ENCODE measurements at regions not wholly inside any gene's neighbourhood (a gene's known extent, or its start where the extent isn't known, plus 50 kb on each side); places are given as distances from the start of the nearest gene placed in this dataset.

DNA sequence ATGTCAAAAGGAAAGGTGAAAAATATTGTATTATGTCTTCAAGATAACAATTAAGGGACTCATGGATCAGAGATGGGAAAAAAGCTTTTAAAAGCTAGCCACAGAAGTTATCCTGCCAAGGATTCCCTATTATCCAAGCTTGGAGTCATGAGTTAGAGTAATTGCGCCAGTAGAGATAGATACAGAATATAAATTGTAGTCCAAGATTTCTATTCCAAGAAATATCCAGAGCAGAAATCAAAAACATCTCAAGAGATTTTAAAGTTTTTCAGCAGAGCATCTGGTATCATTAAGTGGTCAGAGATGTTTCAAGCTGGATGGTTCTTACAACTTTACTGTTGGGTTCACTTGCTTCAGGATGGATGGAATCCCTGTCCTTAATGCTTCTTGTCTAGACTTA is 186.7 kb downstream of the PCDH18 start:
- Histone ChIP-seq H3K9ac (ENCODE audit: low read depth in 1 of 2, low read length in 2 of 2) (no peak overlapping the region), H3K9me3 (ENCODE audit: control insufficient read depth in 2 of 2, low read length in 2 of 2) (no peaks in the 10 kb centered on the region), H3K36me3 (ENCODE audit: control insufficient read depth in 2 of 2, insufficient read depth in 2 of 2, low read length in 2 of 2) (no peaks in the 10 kb centered on the region), H3K4me1 (ENCODE audit: control insufficient read depth in 2 of 2, insufficient read depth in 2 of 2, low read length in 2 of 2) (no peaks in the 10 kb centered on the region), H3K27me3 (ENCODE audit: control insufficient read depth in 2 of 2, insufficient read depth in 2 of 2, low read length in 2 of 2) (no peaks in the 10 kb centered on the region), H3K27ac (ENCODE audit: low read depth in 2 of 2, low read length in 2 of 2) (no peak overlapping the region), H3K4me3 (ENCODE audit: low read length in 2 of 2) (no peak overlapping the region)

GRCh38 chr4:137343221-137343620 is 189.1 kb downstream of the PCDH18 start:
- Histone ChIP-seq H3K9ac (ENCODE audit: low read depth in 1 of 2, low read length in 2 of 2) (no peak overlapping the region), H3K27me3 (ENCODE audit: control insufficient read depth in 2 of 2, insufficient read depth in 2 of 2, low read length in 2 of 2) (no peaks in the 10 kb centered on the region), H3K4me3 (ENCODE audit: low read length in 2 of 2) (no peak overlapping the region), H3K36me3 (ENCODE audit: control insufficient read depth in 2 of 2, insufficient read depth in 2 of 2, low read length in 2 of 2) (no peaks in the 10 kb centered on the region), H3K4me1 (ENCODE audit: control insufficient read depth in 2 of 2, insufficient read depth in 2 of 2, low read length in 2 of 2) (no peaks in the 10 kb centered on the region), H3K27ac (ENCODE audit: low read depth in 2 of 2, low read length in 2 of 2) (no peak overlapping the region), H3K9me3 (ENCODE audit: control insufficient read depth in 2 of 2, low read length in 2 of 2) (no peaks in the 10 kb centered on the region)

DNA sequence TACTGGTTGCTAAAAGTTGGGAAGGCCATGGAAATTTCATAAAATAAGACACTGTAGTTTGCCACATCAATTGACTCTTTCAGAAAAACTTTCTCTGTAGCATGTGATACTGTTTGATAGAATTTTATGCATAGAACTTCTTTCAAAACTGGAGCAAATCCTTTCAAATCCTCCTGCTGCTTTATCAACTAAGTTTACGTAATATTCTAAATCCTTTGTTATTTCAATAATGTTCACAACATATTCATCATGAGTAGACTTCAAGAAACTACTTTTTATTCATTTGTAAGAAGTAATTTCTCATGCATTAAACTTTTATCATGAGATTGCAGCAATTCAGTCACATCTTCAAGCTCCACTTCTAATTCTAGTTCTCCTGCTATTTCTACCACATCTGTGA is 199.3 kb downstream of the PCDH18 start:
- Histone ChIP-seq H3K9ac (ENCODE audit: low read depth in 1 of 2, low read length in 2 of 2) (no peak overlapping the region), H3K27ac (ENCODE audit: low read depth in 2 of 2, low read length in 2 of 2) (no peak overlapping the region), H3K9me3 (ENCODE audit: control insufficient read depth in 2 of 2, low read length in 2 of 2) (no peaks in the 10 kb centered on the region), H3K4me1 (ENCODE audit: control insufficient read depth in 2 of 2, insufficient read depth in 2 of 2, low read length in 2 of 2) (no peaks in the 10 kb centered on the region), H3K4me3 (ENCODE audit: low read length in 2 of 2) (no peak overlapping the region), H3K36me3 (ENCODE audit: control insufficient read depth in 2 of 2, insufficient read depth in 2 of 2, low read length in 2 of 2) (no peaks in the 10 kb centered on the region), H3K27me3 (ENCODE audit: control insufficient read depth in 2 of 2, insufficient read depth in 2 of 2, low read length in 2 of 2) (no peaks in the 10 kb centered on the region)

DNA sequence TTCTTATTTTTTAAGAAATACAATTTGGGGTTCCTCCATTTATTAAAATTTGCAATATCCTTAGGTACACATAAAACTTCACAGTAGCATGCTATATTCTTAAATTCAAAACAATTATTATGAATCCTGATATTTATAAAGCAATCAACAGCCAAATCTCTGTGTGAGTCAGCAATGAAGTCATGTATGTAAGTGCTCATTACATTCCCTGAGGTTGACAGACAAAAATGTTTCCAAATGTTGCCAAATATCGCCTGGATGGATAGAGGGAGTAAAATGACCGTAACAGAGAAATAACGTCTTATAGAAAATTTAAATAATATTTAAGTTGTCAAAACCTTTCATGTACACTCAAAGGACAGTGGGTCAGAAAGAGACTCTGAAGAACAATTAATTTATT is 220.0 kb downstream of the PCDH18 start:
- H3K4me3 ChIP-seq (ENCODE audit: low read length in 2 of 2) = no peak overlapping the region
- H3K27ac ChIP-seq (ENCODE audit: low read depth in 2 of 2, low read length in 2 of 2) = no peak overlapping the region
- H3K36me3 ChIP-seq (ENCODE audit: control insufficient read depth in 2 of 2, insufficient read depth in 2 of 2, low read length in 2 of 2) = no peaks in the 10 kb centered on the region
- no peaks in the 10 kb centered on the region for H3K9me3 ChIP-seq (ENCODE audit: control insufficient read depth in 2 of 2, low read length in 2 of 2)
- H3K27me3 ChIP-seq (ENCODE audit: control insufficient read depth in 2 of 2, insufficient read depth in 2 of 2, low read length in 2 of 2) = no peaks in the 10 kb centered on the region
- H3K4me1 ChIP-seq (ENCODE audit: control insufficient read depth in 2 of 2, insufficient read depth in 2 of 2, low read length in 2 of 2) = no peaks in the 10 kb centered on the region
- no peak overlapping the region for H3K9ac ChIP-seq (ENCODE audit: low read depth in 1 of 2, low read length in 2 of 2)

DNA sequence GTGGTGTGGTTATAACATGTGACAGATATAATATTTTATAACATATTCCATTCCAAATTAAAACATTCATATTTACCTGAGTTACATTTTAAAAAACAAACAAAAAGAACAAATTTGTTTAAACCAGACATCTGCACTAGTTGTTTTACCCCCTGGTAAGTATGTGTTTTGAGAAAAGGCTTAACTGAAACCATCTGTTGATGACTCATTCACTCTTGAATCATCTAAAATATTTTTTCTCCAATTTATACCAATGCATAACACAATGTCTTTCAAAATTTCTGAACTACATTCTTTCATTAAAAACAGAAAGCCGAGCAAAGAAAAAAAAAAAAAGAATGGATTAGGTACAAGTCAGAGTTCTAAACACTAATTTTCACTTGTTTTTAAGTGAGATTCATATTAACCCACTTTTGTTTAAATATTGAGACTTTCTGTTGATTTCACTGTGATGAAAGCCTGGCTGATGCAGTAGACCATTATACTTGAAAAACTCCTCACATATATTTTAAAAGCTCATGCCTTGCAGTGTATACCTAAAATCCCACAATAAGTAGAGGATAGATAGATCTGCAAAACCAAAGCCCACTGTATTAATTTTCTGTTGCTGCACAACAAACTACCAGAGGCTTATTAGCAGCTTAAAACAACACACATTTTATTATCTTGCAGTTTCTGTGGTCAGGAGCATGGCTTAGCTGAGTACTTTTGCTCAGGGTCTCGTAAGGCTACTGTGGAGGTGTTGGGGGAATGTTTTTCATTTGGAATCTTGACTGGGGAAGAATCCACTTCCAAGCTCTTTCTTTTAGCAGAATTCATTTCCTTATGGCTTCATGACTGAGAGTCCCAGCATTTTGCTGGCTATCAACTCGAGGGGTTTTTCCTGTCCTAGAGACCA is 221.5 kb downstream of the PCDH18 start:
- Histone ChIP-seq H3K27me3 (ENCODE audit: control insufficient read depth in 2 of 2, insufficient read depth in 2 of 2, low read length in 2 of 2) (no peaks in the 10 kb centered on the region), H3K9ac (ENCODE audit: low read depth in 1 of 2, low read length in 2 of 2) (no peak overlapping the region), H3K27ac (ENCODE audit: low read depth in 2 of 2, low read length in 2 of 2) (no peak overlapping the region), H3K4me1 (ENCODE audit: control insufficient read depth in 2 of 2, insufficient read depth in 2 of 2, low read length in 2 of 2) (no peaks in the 10 kb centered on the region), H3K9me3 (ENCODE audit: control insufficient read depth in 2 of 2, low read length in 2 of 2) (no peaks in the 10 kb centered on the region), H3K4me3 (ENCODE audit: low read length in 2 of 2) (no peak overlapping the region), H3K36me3 (ENCODE audit: control insufficient read depth in 2 of 2, insufficient read depth in 2 of 2, low read length in 2 of 2) (no peaks in the 10 kb centered on the region)

DNA sequence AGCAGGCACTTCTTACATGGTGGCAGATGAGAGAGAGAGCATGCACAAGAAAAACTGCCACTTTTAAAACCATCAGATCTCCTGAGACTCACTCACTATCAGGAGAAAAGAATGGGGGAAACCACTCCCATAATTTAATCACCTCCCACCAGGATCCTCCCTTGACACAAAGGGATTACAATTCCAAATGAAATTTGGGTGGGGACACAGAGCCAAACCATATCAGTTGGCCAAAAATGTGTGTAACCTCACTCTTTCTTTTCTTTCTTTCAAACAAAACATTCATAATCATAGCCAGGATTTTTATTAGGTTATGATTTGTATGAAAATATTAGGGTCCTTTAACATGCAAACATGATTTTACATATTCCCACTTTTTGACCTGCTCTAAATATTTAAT is 222.1 kb downstream of the PCDH18 start:
- no peak overlapping the region for H3K4me3 ChIP-seq (ENCODE audit: low read length in 2 of 2)
- no peak overlapping the region for H3K9ac ChIP-seq (ENCODE audit: low read depth in 1 of 2, low read length in 2 of 2)
- H3K4me1 ChIP-seq (ENCODE audit: control insufficient read depth in 2 of 2, insufficient read depth in 2 of 2, low read length in 2 of 2) = no peaks in the 10 kb centered on the region
- H3K27ac ChIP-seq (ENCODE audit: low read depth in 2 of 2, low read length in 2 of 2) = no peak overlapping the region
- no peaks in the 10 kb centered on the region for H3K9me3 ChIP-seq (ENCODE audit: control insufficient read depth in 2 of 2, low read length in 2 of 2)
- no peaks in the 10 kb centered on the region for H3K27me3 ChIP-seq (ENCODE audit: control insufficient read depth in 2 of 2, insufficient read depth in 2 of 2, low read length in 2 of 2)
- H3K36me3 ChIP-seq (ENCODE audit: control insufficient read depth in 2 of 2, insufficient read depth in 2 of 2, low read length in 2 of 2) = no peaks in the 10 kb centered on the region

DNA sequence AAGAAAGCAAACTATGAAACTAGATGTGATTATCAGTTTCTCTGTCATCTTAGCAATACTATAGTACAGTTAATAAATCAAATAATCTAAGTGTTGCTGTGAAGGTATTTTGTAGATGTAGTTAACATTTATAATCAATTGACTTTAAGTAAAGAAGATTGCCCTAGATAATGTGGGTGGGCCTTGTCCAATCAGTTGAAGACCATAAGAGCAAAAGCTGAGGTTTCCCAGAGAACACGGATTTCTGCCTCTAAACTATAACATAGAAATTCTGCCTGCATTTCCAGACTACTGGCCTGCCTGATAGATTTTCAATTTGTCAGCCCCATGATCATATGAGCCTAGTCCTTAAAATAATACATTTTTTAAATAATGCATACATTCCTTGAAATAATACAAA is 222.9 kb downstream of the PCDH18 start:
- no peak overlapping the region for H3K9ac ChIP-seq (ENCODE audit: low read depth in 1 of 2, low read length in 2 of 2)
- H3K27ac ChIP-seq (ENCODE audit: low read depth in 2 of 2, low read length in 2 of 2) = no peak overlapping the region
- no peaks in the 10 kb centered on the region for H3K27me3 ChIP-seq (ENCODE audit: control insufficient read depth in 2 of 2, insufficient read depth in 2 of 2, low read length in 2 of 2)
- no peaks in the 10 kb centered on the region for H3K36me3 ChIP-seq (ENCODE audit: control insufficient read depth in 2 of 2, insufficient read depth in 2 of 2, low read length in 2 of 2)
- no peak overlapping the region for H3K4me3 ChIP-seq (ENCODE audit: low read length in 2 of 2)
- H3K9me3 ChIP-seq (ENCODE audit: control insufficient read depth in 2 of 2, low read length in 2 of 2) = no peaks in the 10 kb centered on the region
- H3K4me1 ChIP-seq (ENCODE audit: control insufficient read depth in 2 of 2, insufficient read depth in 2 of 2, low read length in 2 of 2) = no peaks in the 10 kb centered on the region

DNA sequence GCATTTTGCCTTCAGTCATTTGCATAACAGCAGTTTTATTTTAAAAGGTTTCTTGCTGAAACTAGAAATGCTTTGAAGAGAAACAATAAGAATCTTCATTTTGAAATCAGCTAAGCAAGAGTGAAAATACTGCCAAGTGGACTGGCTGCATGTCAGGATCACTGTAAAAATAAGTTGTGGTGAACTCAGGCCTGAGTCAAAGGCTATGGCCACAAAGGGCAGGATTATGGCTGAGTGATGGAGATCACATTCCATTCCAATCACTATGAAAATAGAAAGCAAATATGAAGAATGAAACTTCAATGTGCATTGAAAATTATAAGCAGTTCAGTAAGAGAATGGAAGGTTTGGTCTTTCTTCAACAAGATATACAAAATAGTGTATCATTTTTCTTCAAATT is 224.5 kb downstream of the PCDH18 start:
- no peaks in the 10 kb centered on the region for H3K4me1 ChIP-seq (ENCODE audit: control insufficient read depth in 2 of 2, insufficient read depth in 2 of 2, low read length in 2 of 2)
- H3K36me3 ChIP-seq (ENCODE audit: control insufficient read depth in 2 of 2, insufficient read depth in 2 of 2, low read length in 2 of 2) = no peaks in the 10 kb centered on the region
- no peak overlapping the region for H3K9ac ChIP-seq (ENCODE audit: low read depth in 1 of 2, low read length in 2 of 2)
- H3K9me3 ChIP-seq (ENCODE audit: control insufficient read depth in 2 of 2, low read length in 2 of 2) = no peaks in the 10 kb centered on the region
- H3K27ac ChIP-seq (ENCODE audit: low read depth in 2 of 2, low read length in 2 of 2) = no peak overlapping the region
- no peaks in the 10 kb centered on the region for H3K27me3 ChIP-seq (ENCODE audit: control insufficient read depth in 2 of 2, insufficient read depth in 2 of 2, low read length in 2 of 2)
- no peak overlapping the region for H3K4me3 ChIP-seq (ENCODE audit: low read length in 2 of 2)

- Histone ChIP-seq H3K4me1 (ENCODE audit: control insufficient read depth in 2 of 2, insufficient read depth in 2 of 2, low read length in 2 of 2) (no peaks in the 10 kb centered on the region), H3K36me3 (ENCODE audit: control insufficient read depth in 2 of 2, insufficient read depth in 2 of 2, low read length in 2 of 2) (no peaks in the 10 kb centered on the region), H3K27me3 (ENCODE audit: control insufficient read depth in 2 of 2, insufficient read depth in 2 of 2, low read length in 2 of 2) (no peaks in the 10 kb centered on the region), H3K27ac (ENCODE audit: low read depth in 2 of 2, low read length in 2 of 2) (no peak overlapping the region), H3K4me3 (ENCODE audit: low read length in 2 of 2) (no peak overlapping the region), H3K9ac (ENCODE audit: low read depth in 1 of 2, low read length in 2 of 2) (no peak overlapping the region), H3K9me3 (ENCODE audit: control insufficient read depth in 2 of 2, low read length in 2 of 2) (no peaks in the 10 kb centered on the region)
Measured at GRCh38 chr4:137300776-137301175, 231.5 kb downstream of the PCDH18 start.

DNA sequence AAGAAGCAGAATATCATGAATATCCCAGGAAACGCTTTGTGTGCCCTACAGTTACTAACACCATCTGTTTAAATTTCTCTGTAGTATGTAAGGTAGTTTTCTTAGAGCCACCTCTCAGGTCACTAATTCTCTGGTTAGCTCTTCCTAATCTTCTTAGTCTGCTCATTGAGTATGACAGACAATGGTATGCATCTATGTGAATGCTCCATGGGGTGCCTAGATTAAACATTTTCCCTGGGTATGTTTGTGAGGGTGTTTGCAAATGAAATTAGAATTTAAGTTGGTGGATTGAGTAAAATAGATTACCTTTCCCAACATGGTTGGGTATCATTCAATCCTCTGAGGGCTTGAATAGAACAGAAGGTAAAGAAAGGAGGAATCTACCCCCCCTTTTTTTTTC is 233.0 kb downstream of the PCDH18 start:
- Histone ChIP-seq H3K4me3 (ENCODE audit: low read length in 2 of 2) (no peak overlapping the region), H3K27me3 (ENCODE audit: control insufficient read depth in 2 of 2, insufficient read depth in 2 of 2, low read length in 2 of 2) (no peaks in the 10 kb centered on the region), H3K9me3 (ENCODE audit: control insufficient read depth in 2 of 2, low read length in 2 of 2) (no peaks in the 10 kb centered on the region), H3K27ac (ENCODE audit: low read depth in 2 of 2, low read length in 2 of 2) (no peak overlapping the region), H3K36me3 (ENCODE audit: control insufficient read depth in 2 of 2, insufficient read depth in 2 of 2, low read length in 2 of 2) (no peaks in the 10 kb centered on the region), H3K4me1 (ENCODE audit: control insufficient read depth in 2 of 2, insufficient read depth in 2 of 2, low read length in 2 of 2) (no peaks in the 10 kb centered on the region), H3K9ac (ENCODE audit: low read depth in 1 of 2, low read length in 2 of 2) (no peak overlapping the region)

Data from mucosa of rectum (tissue), 2 donors.